DOHH2 (cell line): ENCODE measurements at regions not wholly inside any gene's neighbourhood (a gene's known extent, or its start where the extent isn't known, plus 50 kb on each side); places are given as distances from the start of the nearest gene placed in this dataset.
"Not testable (repeated sequence)": the region's sequence is repeated elsewhere in the genome, so short reads cannot be mapped to it uniquely, and the experiment has no call there.

Experiments
- H3F3A ChIP-seq: fragments of 200-600 bp; sonication (generic), shearing (Covaris generic); 2 replicates; pipeline ENCODE4 v1.6.0; 2016; ENCODE audit warnings: antibody characterized with exemption, mild to moderate bottlenecking; ENCODE audit not compliant: control insufficient read depth, insufficient read depth
- H3K27ac ChIP-seq: fragments of 200-600 bp; sonication (generic); 2 replicates; pipeline ENCODE4 v1.5.1; 2014; ENCODE audit warnings: low read depth, mild to moderate bottlenecking, low read length, moderate library complexity
- H3K27me3 ChIP-seq: fragments of 200-600 bp; sonication (generic); 2 replicates; pipeline ENCODE4 v1.6.1; 2014; ENCODE audit warnings: mild to moderate bottlenecking, low read length, mixed read lengths; ENCODE audit not compliant: control insufficient read depth
- H3K36me3 ChIP-seq: fragments of 200-600 bp; sonication (generic); 2 replicates; pipeline ENCODE4 v1.6.1; 2014; ENCODE audit warnings: mild to moderate bottlenecking, low read length, moderate library complexity, mixed read lengths; ENCODE audit not compliant: control insufficient read depth
- H3K4me1 ChIP-seq: fragments of 200-600 bp; sonication (generic); 2 replicates; pipeline ENCODE4 v1.6.1; 2014; ENCODE audit warnings: mild to moderate bottlenecking, low read length, mixed read lengths; ENCODE audit not compliant: control insufficient read depth
- H3K4me2 ChIP-seq: fragments of 200-600 bp; sonication (generic); 2 replicates; pipeline ENCODE4 v1.6.0; 2014; ENCODE audit warnings: mild to moderate bottlenecking, low read length, moderate library complexity
- H3K4me3 ChIP-seq: fragments of 200-600 bp; sonication (generic); 2 replicates; pipeline ENCODE4 v1.5.1; 2014; ENCODE audit warnings: mild to moderate bottlenecking, low read length, mixed read lengths
- H3K79me2 ChIP-seq: fragments of 200-600 bp; sonication (generic); 2 replicates; pipeline ENCODE4 v1.6.1; 2014; ENCODE audit warnings: mild to moderate bottlenecking, low read length, mixed read lengths; ENCODE audit not compliant: control insufficient read depth
- H3K9me2 ChIP-seq: fragments of 200-600 bp; sonication (generic); replicated peaks from 2 replicates; pipeline ENCODE4 v1.6.1; 2014; ENCODE audit warnings: mild to moderate bottlenecking, low read length, mixed read lengths; ENCODE audit not compliant: control insufficient read depth
- H3K9me3 ChIP-seq: fragments of 200-600 bp; sonication (generic); 2 replicates; pipeline ENCODE4 v1.6.1; 2014; ENCODE audit warnings: antibody characterized with exemption, low read length, mixed read lengths; ENCODE audit not compliant: control insufficient read depth, insufficient read depth
- H4K20me1 ChIP-seq: fragments of 200-600 bp; sonication (generic); 2 replicates; pipeline ENCODE4 v1.6.0; 2014; ENCODE audit warnings: low read depth, mild to moderate bottlenecking, antibody characterized with exemption, low read length, moderate library complexity; ENCODE audit not compliant: control insufficient read depth, insufficient read depth
- EZH2phosphoT487 ChIP-seq: fragments of 200-600 bp; sonication (generic); IDR thresholded peaks from 2 replicates; pipeline ENCODE4 v1.6.1; 2017; ENCODE audit warnings: borderline replicate concordance, mild to moderate bottlenecking, antibody characterized with exemption, low read length, moderate library complexity, mixed read lengths
- TF ChIP-seq, protein P1 (sequence below): fragments of 200-600 bp; sonication (generic); IDR thresholded peaks from one replicate; pipeline ENCODE4 v1.5.1; 2014; ENCODE audit warnings: antibody characterized with exemption, mild to moderate bottlenecking, low read depth, low read length; ENCODE audit not compliant: poor library complexity, severe bottlenecking

DNA sequence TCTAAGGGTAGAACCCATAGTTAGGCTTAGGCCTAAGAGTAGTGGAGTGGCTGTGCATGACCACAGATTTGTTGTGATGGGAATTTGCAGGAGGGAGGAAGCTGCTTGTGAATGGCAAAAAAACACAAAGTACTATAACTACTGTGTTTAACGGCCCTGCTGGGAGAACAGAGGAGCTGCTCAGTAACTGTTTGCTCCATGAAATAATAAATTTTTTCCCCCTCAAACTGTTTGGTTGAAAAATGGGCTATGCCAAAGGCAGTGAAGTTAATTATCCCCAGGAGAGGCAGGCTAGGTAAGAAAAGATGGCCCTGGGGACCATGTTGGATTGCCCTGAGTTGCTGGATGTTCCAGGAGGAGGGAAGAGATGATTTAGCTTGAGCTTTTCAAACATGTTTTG lies 216.1 kb upstream of the ADRA1D start:
- no peaks in the 10 kb centered on the region for H3K79me2 ChIP-seq
- no peaks in the 10 kb centered on the region for H3F3A ChIP-seq

DNA sequence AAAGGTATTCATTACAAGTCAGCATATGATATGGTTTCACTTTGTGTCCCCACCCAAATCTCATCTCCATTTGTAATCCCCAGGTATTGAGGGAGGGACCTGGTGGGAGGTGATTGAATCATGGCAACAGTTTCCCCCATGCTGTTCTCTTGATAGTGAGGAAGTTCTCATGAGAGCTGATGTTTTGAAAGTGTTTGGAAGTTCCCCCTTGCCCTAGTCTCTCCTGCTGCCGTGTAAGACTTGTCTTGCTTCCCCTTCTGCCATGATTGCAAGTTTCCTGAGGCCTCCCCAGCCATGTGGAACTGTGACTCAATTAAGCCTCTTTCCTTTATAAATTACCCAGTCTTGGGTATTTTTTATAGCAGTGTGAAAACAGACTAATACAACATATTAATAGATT lies 213.7 kb upstream of the ADRA1D start:
- not testable (repeated sequence) for H3F3A ChIP-seq, H3K9me3 ChIP-seq, H3K4me2 ChIP-seq, H3K27ac ChIP-seq, H3K4me1 ChIP-seq, H4K20me1 ChIP-seq, H3K79me2 ChIP-seq, H3K36me3 ChIP-seq, H3K4me3 ChIP-seq, H3K27me3 ChIP-seq, H3K9me2 ChIP-seq

More for the DNA sequence above, 216.1 kb upstream of the ADRA1D start:
- H3K27me3 ChIP-seq, result peaks cover 6% of the 10 kb centered on the region; the same call in 1 of the 2 replicates
- no peak overlapping the region for H3K4me3 ChIP-seq
- H3K36me3 ChIP-seq, result no peaks in the 10 kb centered on the region
- no peaks in the 10 kb centered on the region for H3K9me2 ChIP-seq
- H3K9me3 ChIP-seq, result no peaks in the 10 kb centered on the region
- no peak overlapping the region for H3K4me2 ChIP-seq
- no peaks in the 10 kb centered on the region for H4K20me1 ChIP-seq
- no peak overlapping the region for H3K27ac ChIP-seq
- no peak for TF ChIP-seq EZH2phosphoT487
- TF ChIP-seq, protein P1, sequence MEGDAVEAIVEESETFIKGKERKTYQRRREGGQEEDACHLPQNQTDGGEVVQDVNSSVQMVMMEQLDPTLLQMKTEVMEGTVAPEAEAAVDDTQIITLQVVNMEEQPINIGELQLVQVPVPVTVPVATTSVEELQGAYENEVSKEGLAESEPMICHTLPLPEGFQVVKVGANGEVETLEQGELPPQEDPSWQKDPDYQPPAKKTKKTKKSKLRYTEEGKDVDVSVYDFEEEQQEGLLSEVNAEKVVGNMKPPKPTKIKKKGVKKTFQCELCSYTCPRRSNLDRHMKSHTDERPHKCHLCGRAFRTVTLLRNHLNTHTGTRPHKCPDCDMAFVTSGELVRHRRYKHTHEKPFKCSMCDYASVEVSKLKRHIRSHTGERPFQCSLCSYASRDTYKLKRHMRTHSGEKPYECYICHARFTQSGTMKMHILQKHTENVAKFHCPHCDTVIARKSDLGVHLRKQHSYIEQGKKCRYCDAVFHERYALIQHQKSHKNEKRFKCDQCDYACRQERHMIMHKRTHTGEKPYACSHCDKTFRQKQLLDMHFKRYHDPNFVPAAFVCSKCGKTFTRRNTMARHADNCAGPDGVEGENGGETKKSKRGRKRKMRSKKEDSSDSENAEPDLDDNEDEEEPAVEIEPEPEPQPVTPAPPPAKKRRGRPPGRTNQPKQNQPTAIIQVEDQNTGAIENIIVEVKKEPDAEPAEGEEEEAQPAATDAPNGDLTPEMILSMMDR, result no peak
- no peaks in the 10 kb centered on the region for H3K4me1 ChIP-seq

DNA sequence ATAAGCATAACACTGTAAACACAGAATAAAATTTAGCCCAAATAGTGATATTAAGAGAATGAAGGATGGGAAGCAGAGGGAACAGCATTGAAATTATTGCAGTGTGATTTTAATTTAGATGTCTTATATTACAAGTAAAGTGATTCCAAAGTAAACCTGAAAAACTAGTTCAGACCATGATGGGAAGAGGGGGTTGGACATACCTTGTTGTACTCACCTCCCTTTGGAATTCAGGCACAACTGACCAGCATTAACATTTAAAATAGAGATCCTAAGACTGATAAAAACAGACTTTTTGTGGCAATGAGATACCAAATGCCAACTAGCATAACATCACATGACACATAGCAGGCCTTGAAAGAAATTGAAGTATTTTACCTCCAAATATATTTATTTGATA lies 210.0 kb upstream of the ADRA1D start:
- no peaks in the 10 kb centered on the region for H3K79me2 ChIP-seq
- H4K20me1 ChIP-seq, result no peaks in the 10 kb centered on the region
- no peak overlapping the region for H3K4me3 ChIP-seq
- no peaks in the 10 kb centered on the region for H3K9me2 ChIP-seq
- no peaks in the 10 kb centered on the region for H3K36me3 ChIP-seq
- H3F3A ChIP-seq, result no peaks in the 10 kb centered on the region
- H3K27me3 ChIP-seq, result peaks cover 8% of the 10 kb centered on the region; the same call in 1 of the 2 replicates
- no peak overlapping the region for H3K27ac ChIP-seq
- H3K4me1 ChIP-seq, result no peaks in the 10 kb centered on the region
- no peak overlapping the region for H3K4me2 ChIP-seq
- TF ChIP-seq, protein P1, result no peak
- TF ChIP-seq EZH2phosphoT487, result no peak
- H3K9me3 ChIP-seq, result no peaks in the 10 kb centered on the region

DNA sequence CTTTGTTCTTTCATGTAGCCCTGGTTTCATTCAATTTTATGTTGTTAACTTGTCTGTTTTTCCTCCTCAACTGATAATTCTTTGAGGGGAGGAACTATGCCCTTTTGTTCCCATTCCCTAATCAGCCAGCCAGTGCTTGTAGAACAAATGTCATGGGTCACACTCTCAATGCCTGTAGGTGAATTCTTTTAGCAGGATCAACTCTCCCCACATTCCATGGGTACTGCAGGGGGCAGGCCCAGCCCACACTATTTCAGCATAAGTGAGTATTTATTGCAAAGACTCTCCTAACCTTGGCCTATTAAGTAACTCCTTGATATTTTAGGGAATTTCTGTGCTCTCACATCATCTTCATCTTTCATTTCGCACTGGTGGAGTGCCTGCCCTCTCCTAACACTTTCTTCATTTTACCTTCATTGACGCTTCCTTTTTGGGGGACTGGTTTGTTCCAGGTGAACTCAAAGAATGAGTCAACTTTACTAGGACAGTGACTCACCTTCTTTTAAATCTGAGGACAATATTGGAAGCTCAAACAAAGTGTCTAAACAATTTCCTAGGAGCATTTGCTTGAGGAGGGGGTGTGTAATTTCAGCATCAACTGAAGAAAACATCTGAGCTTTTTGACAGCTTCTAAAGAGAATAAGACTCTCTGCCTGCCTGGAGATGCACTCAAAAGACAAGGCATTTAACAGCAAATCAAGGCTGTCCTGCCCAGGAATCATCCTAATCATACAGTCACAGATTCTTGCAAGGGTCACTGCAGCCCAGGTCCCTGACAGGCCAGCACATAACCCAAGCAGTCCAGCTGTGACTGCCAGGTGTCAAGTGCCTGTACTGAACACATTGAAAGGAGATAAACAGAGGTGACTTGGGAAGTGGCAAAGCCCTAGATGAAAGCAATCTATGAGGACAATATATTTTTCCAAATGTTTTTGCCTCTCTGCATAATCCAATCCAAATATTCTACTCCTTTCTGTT lies 208.8 kb upstream of the ADRA1D start:
- TF ChIP-seq, protein P1, result no peak
- TF ChIP-seq EZH2phosphoT487, result no peak
- no peaks in the 10 kb centered on the region for H3K36me3 ChIP-seq
- no peak overlapping the region for H3K4me2 ChIP-seq
- H3K27ac ChIP-seq, result no peak overlapping the region
- no peaks in the 10 kb centered on the region for H3F3A ChIP-seq
- H3K4me1 ChIP-seq, result no peaks in the 10 kb centered on the region
- H3K9me3 ChIP-seq, result no peaks in the 10 kb centered on the region
- no peaks in the 10 kb centered on the region for H3K79me2 ChIP-seq
- H3K9me2 ChIP-seq, result no peaks in the 10 kb centered on the region
- no peak overlapping the region for H3K4me3 ChIP-seq
- H3K27me3 ChIP-seq, result peaks cover 3% of the 10 kb centered on the region; the same call in 1 of the 2 replicates
- H4K20me1 ChIP-seq, result no peaks in the 10 kb centered on the region
